IPS-18c (cell line): ENCODE measurements at regions not wholly inside any gene's neighbourhood (a gene's known extent, or its start where the extent isn't known, plus 50 kb on each side); places are given as distances from the start of the nearest gene placed in this dataset.
"Not testable (repeated sequence)": the region's sequence is repeated elsewhere in the genome, so short reads cannot be mapped to it uniquely, and the experiment has no call there.

Source experiments
- H3K4me3 ChIP-seq: 2 replicates; pipeline ENCODE4 v1.7.0; 2013; ENCODE audit warnings: low read depth, mild to moderate bottlenecking, low read length, moderate library complexity; ENCODE audit not compliant: insufficient read depth
- H3K9me3 ChIP-seq: one replicate; pipeline ENCODE4 v1.6.1; 2013; ENCODE audit warnings: mild to moderate bottlenecking, low read length, moderate library complexity; ENCODE audit not compliant: control insufficient read depth, insufficient read depth

- H3K4me3 ChIP-seq = peak overlapping the region; percentile 28
- H3K9me3 ChIP-seq = peaks cover 63% of the 10 kb centered on the region
Measured at GRCh38 chr15:20353966-20354883, 187.4 kb downstream of the GOLGA6L6 start.

GRCh38 chr15:20352241-20353200 lies 189.1 kb downstream of the GOLGA6L6 start:
- Histone ChIP-seq H3K9me3 (peaks cover 63% of the 10 kb centered on the region), H3K4me3 (no peak overlapping the region; the same call in 1 of the 2 replicates)

GRCh38 chr15:20351448-20351971 lies 190.1 kb downstream of the GOLGA6L6 start:
- Histone ChIP-seq H3K4me3 (no peak overlapping the region; the same call in 1 of the 2 replicates), H3K9me3 (peaks cover 57% of the 10 kb centered on the region)

- Histone ChIP-seq H3K9me3 (peaks cover 67% of the 10 kb centered on the region), H3K4me3 (no peak overlapping the region; the same call in 1 of the 2 replicates)
Measured at GRCh38 chr15:20349774-20350498, 191.7 kb downstream of the GOLGA6L6 start.

GRCh38 chr15:20348900-20349773 lies 192.5 kb downstream of the GOLGA6L6 start:
- H3K9me3 ChIP-seq = peaks cover 72% of the 10 kb centered on the region

GRCh38 chr15:20348291-20348899 lies 193.2 kb downstream of the GOLGA6L6 start:
- H3K9me3 ChIP-seq = peaks cover 72% of the 10 kb centered on the region
- H3K4me3 ChIP-seq = no peak overlapping the region

More at GRCh38 chr15:20348900-20349773, 192.5 kb downstream of the GOLGA6L6 start:
- peak overlapping the region; percentile 28; the same call in 1 of the 2 replicates for H3K4me3 ChIP-seq

- peak overlapping the region; percentile 25; the same call in 1 of the 2 replicates for H3K4me3 ChIP-seq
- peaks cover 77% of the 10 kb centered on the region for H3K9me3 ChIP-seq
Measured at GRCh38 chr15:20346082-20346805, 195.4 kb downstream of the GOLGA6L6 start.

- Histone ChIP-seq H3K9me3 (peaks cover 83% of the 10 kb centered on the region), H3K4me3 (peak overlapping the region; percentile 31; the same call in 1 of the 2 replicates)
Measured at GRCh38 chr15:20345401-20345958, 196.1 kb downstream of the GOLGA6L6 start.

- H3K9me3 ChIP-seq = peaks cover 82% of the 10 kb centered on the region
- peak overlapping the region; percentile 31; the same call in 1 of the 2 replicates for H3K4me3 ChIP-seq
Measured at GRCh38 chr15:20344601-20345400, 196.8 kb downstream of the GOLGA6L6 start.

- H3K9me3 ChIP-seq = peaks cover 75% of the 10 kb centered on the region
- H3K4me3 ChIP-seq = not testable (repeated sequence)
Measured at GRCh38 chr15:20343395-20344211, 198.0 kb downstream of the GOLGA6L6 start.

GRCh38 chr15:20342601-20343394 lies 198.8 kb downstream of the GOLGA6L6 start:
- peaks cover 70% of the 10 kb centered on the region for H3K9me3 ChIP-seq
- H3K4me3 ChIP-seq = not testable (repeated sequence)

GRCh38 chr15:20341901-20342600 lies 199.5 kb downstream of the GOLGA6L6 start:
- H3K9me3 ChIP-seq = peaks cover 66% of the 10 kb centered on the region
- H3K4me3 ChIP-seq = peak overlapping the region; percentile 38
